ENCODE measurements at regions not wholly inside any gene's neighbourhood (a gene's known extent, or its start where the extent isn't known, plus 50 kb on each side); places are given as distances from the start of the nearest gene placed in this dataset.

GRCh38 chr4:104868533-104868932, 278.1 kb upstream of the TET2 start:
- no peaks in the 10 kb centered on the region for H3K9me3 ChIP-seq (ENCODE audit: control insufficient read depth in 1 of 2, low read length in 2 of 2)
- no peak overlapping the region for H3K27ac ChIP-seq (ENCODE audit: low read length)
- H3K27me3 ChIP-seq (ENCODE audit: low read depth, low read length), result no peaks in the 10 kb centered on the region
- H3K36me3 ChIP-seq (ENCODE audit: control insufficient read depth in 1 of 2, insufficient read depth in 2 of 2, low read length in 2 of 2), result no peaks in the 10 kb centered on the region
- H3K4me3 ChIP-seq (ENCODE audit: low read depth in 1 of 2, low read length in 2 of 2), result no peak overlapping the region
- no peaks in the 10 kb centered on the region for H3K4me1 ChIP-seq (ENCODE audit: control insufficient read depth in 1 of 2, insufficient read depth in 2 of 2, low read length in 2 of 2)

- H3K4me1 ChIP-seq (ENCODE audit: control insufficient read depth in 1 of 2, insufficient read depth in 2 of 2, low read length in 2 of 2), result no peaks in the 10 kb centered on the region
- no peak overlapping the region for H3K4me3 ChIP-seq (ENCODE audit: low read depth in 1 of 2, low read length in 2 of 2)
- H3K27me3 ChIP-seq (ENCODE audit: low read depth, low read length), result no peaks in the 10 kb centered on the region
- H3K9me3 ChIP-seq (ENCODE audit: control insufficient read depth in 1 of 2, low read length in 2 of 2), result no peaks in the 10 kb centered on the region
- no peak overlapping the region for H3K27ac ChIP-seq (ENCODE audit: low read length)
- H3K36me3 ChIP-seq (ENCODE audit: control insufficient read depth in 1 of 2, insufficient read depth in 2 of 2, low read length in 2 of 2), result no peaks in the 10 kb centered on the region
Measured at GRCh38 chr4:104868958-104869357, 277.7 kb upstream of the TET2 start.

DNA sequence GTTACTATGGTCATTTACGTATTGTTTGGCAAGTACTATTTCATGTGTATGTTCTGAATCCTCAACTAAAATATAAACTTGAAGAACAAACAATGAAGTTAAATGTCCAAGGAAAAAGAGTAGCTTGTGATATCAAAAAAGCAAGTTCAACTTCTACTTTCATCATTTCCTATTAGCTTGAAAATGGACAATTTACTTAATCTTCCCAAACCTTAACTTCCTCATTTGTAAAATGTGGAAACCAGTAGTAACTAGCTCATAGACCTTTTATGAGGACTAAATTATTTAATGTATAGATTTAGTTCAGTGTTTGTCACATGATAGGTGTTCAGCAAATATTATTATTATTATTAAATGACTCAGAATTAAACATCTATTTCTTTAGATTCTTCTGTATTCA, 276.8 kb upstream of the TET2 start:
- Histone ChIP-seq H3K27me3 (ENCODE audit: low read depth, low read length) (no peaks in the 10 kb centered on the region), H3K4me3 (ENCODE audit: low read depth in 1 of 2, low read length in 2 of 2) (no peak overlapping the region), H3K27ac (ENCODE audit: low read length) (no peak overlapping the region), H3K4me1 (ENCODE audit: control insufficient read depth in 1 of 2, insufficient read depth in 2 of 2, low read length in 2 of 2) (no peaks in the 10 kb centered on the region), H3K9me3 (ENCODE audit: control insufficient read depth in 1 of 2, low read length in 2 of 2) (no peaks in the 10 kb centered on the region), H3K36me3 (ENCODE audit: control insufficient read depth in 1 of 2, insufficient read depth in 2 of 2, low read length in 2 of 2) (no peaks in the 10 kb centered on the region)

DNA sequence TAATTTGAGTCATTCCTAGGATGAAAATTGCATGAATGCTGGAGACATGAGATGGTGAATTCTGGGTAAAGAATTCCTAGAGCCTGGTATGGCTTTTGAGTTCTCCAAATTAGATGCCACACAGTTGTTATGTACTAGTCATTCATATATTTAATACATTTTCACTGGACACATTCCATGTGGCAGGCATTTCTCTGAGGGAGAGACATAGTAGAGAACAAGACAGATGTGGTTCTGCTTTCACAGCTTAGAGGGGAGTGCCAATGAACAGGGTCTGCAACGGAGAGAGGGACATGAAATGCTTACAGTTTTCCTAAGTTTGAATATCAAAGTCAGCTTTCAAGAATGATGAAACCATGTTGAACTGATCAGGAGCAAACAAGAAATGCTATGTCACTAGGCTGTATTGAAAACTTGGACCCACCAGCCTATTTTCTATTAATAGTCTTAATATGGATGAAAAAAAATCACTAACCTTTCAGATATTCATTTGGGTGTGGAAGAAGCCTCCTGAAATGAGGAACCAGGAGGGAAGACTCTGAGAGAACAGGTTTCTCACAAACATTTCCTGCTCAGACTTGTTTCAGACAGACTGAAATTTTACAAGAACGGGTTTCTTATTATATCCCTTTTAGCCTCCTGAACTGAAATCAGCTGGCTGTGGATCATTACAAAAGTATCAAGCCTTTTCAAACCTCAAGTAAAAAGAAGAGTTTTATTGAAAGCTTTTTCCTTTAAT, 276.0 kb upstream of the TET2 start:
- Histone ChIP-seq H3K4me1 (ENCODE audit: control insufficient read depth in 1 of 2, insufficient read depth in 2 of 2, low read length in 2 of 2) (no peaks in the 10 kb centered on the region), H3K36me3 (ENCODE audit: control insufficient read depth in 1 of 2, insufficient read depth in 2 of 2, low read length in 2 of 2) (no peaks in the 10 kb centered on the region), H3K27me3 (ENCODE audit: low read depth, low read length) (no peaks in the 10 kb centered on the region), H3K27ac (ENCODE audit: low read length) (no peak overlapping the region), H3K9me3 (ENCODE audit: control insufficient read depth in 1 of 2, low read length in 2 of 2) (no peaks in the 10 kb centered on the region), H3K4me3 (ENCODE audit: low read depth in 1 of 2, low read length in 2 of 2) (no peak overlapping the region)

- H3K27ac ChIP-seq (ENCODE audit: low read length), result no peak overlapping the region
- H3K4me3 ChIP-seq (ENCODE audit: low read depth in 1 of 2, low read length in 2 of 2), result no peak overlapping the region
- H3K4me1 ChIP-seq (ENCODE audit: control insufficient read depth in 1 of 2, insufficient read depth in 2 of 2, low read length in 2 of 2), result no peaks in the 10 kb centered on the region
- no peaks in the 10 kb centered on the region for H3K27me3 ChIP-seq (ENCODE audit: low read depth, low read length)
- H3K36me3 ChIP-seq (ENCODE audit: control insufficient read depth in 1 of 2, insufficient read depth in 2 of 2, low read length in 2 of 2), result no peaks in the 10 kb centered on the region
- no peaks in the 10 kb centered on the region for H3K9me3 ChIP-seq (ENCODE audit: control insufficient read depth in 1 of 2, low read length in 2 of 2)
Measured at GRCh38 chr4:104878936-104879335, 267.7 kb upstream of the TET2 start.

DNA sequence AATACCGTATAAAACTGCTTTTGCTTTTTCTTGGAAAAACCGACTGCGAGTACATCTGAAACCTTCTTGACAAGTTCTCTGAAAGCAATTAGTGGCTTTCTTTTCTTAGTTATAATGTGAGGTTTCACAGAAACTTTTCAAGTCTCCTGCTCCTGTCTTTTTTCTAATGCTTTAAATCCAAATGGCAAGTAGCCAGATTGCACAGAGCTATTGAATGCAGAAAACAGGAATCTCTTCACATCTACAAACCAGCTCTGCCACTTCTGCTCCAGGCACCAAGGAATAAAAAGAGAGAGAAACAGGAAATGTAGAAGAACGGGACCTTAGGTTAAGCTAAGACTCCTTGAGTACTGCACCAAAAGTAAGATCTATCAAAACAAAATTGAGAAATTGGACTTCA, 267.3 kb upstream of the TET2 start:
- Histone ChIP-seq H3K4me3 (ENCODE audit: low read depth in 1 of 2, low read length in 2 of 2) (no peak overlapping the region), H3K9me3 (ENCODE audit: control insufficient read depth in 1 of 2, low read length in 2 of 2) (no peaks in the 10 kb centered on the region), H3K36me3 (ENCODE audit: control insufficient read depth in 1 of 2, insufficient read depth in 2 of 2, low read length in 2 of 2) (no peaks in the 10 kb centered on the region), H3K4me1 (ENCODE audit: control insufficient read depth in 1 of 2, insufficient read depth in 2 of 2, low read length in 2 of 2) (no peaks in the 10 kb centered on the region), H3K27me3 (ENCODE audit: low read depth, low read length) (no peaks in the 10 kb centered on the region), H3K27ac (ENCODE audit: low read length) (no peak overlapping the region)

DNA sequence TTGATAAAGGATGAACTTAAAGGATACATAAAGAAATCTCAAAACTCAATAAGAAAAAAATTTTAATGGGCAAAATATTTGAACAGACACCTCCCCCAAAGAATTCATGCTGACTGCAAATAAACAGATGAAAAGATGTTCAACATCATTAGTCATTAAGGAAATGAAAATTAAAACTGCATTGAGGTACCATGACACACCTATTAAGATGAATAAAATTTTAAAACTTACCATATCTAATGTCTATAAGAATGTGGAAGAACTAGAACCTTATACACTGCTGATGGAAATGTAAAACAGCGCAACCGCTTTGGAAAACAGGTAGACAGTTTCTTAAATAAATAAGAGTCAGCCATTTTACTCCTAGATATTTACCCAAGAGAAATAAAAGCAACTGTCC, 266.8 kb upstream of the TET2 start:
- H3K27ac ChIP-seq (ENCODE audit: low read length), result no peak overlapping the region
- H3K4me1 ChIP-seq (ENCODE audit: control insufficient read depth in 1 of 2, insufficient read depth in 2 of 2, low read length in 2 of 2), result no peaks in the 10 kb centered on the region
- H3K9me3 ChIP-seq (ENCODE audit: control insufficient read depth in 1 of 2, low read length in 2 of 2), result no peaks in the 10 kb centered on the region
- no peaks in the 10 kb centered on the region for H3K27me3 ChIP-seq (ENCODE audit: low read depth, low read length)
- H3K36me3 ChIP-seq (ENCODE audit: control insufficient read depth in 1 of 2, insufficient read depth in 2 of 2, low read length in 2 of 2), result no peaks in the 10 kb centered on the region
- H3K4me3 ChIP-seq (ENCODE audit: low read depth in 1 of 2, low read length in 2 of 2), result no peak overlapping the region

- Histone ChIP-seq H3K4me1 (ENCODE audit: control insufficient read depth in 1 of 2, insufficient read depth in 2 of 2, low read length in 2 of 2) (no peaks in the 10 kb centered on the region), H3K27ac (ENCODE audit: low read length) (no peak overlapping the region), H3K27me3 (ENCODE audit: low read depth, low read length) (no peaks in the 10 kb centered on the region), H3K36me3 (ENCODE audit: control insufficient read depth in 1 of 2, insufficient read depth in 2 of 2, low read length in 2 of 2) (no peaks in the 10 kb centered on the region), H3K9me3 (ENCODE audit: control insufficient read depth in 1 of 2, low read length in 2 of 2) (no peaks in the 10 kb centered on the region), H3K4me3 (ENCODE audit: low read depth in 1 of 2, low read length in 2 of 2) (no peak overlapping the region)
Measured at GRCh38 chr4:104881136-104881886, 265.4 kb upstream of the TET2 start.

GRCh38 chr4:104890598-104891275, 255.9 kb upstream of the TET2 start:
- Histone ChIP-seq H3K4me3 (ENCODE audit: low read depth in 1 of 2, low read length in 2 of 2) (no peak overlapping the region), H3K4me1 (ENCODE audit: control insufficient read depth in 1 of 2, insufficient read depth in 2 of 2, low read length in 2 of 2) (no peaks in the 10 kb centered on the region), H3K27me3 (ENCODE audit: low read depth, low read length) (no peaks in the 10 kb centered on the region), H3K9me3 (ENCODE audit: control insufficient read depth in 1 of 2, low read length in 2 of 2) (no peaks in the 10 kb centered on the region), H3K27ac (ENCODE audit: low read length) (no peak overlapping the region), H3K36me3 (ENCODE audit: control insufficient read depth in 1 of 2, insufficient read depth in 2 of 2, low read length in 2 of 2) (no peaks in the 10 kb centered on the region)

DNA sequence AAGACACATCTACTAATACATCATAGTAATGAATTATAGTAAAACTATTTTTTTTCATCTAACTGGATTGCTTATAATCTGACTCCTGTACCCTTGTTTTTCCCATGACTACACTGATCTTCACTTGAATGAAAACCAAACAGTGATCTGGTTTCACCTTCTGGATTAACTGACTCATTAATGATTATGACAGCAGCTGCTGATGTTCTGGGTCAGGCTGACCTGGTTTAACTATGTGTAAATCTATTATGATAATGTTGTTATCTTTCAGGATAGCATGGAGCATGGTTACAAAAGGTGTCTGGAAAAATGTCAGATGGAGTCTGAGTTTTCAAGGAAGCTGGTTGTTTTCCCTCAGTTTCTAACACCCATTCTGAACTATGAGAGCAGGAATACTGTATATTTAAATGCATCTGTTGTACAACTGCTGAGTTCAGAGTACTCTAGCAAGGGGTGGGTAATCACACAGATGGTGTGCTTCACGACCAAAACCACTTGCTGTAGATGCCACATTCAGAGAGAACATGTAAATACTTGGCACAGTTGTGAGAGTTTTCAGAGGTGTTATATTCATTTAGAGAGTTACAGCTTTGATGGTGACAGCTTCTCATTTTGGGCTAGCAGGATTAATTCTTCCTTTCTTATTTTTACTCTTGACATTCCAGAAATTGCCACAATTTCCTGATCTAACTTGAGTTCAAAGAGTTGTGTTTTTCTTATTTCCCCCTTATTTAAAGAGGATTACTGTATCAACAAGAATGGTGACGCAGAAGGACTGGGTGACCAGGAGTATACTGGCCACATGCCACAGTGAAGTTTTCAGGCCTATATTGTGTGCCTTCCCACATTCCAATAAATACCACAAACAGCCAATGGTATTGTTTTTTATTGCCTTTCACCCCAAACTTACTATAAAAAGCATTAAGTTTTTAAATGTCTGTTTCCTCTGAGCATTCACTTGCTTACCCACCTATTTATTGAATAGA, 249.7 kb upstream of the TET2 start:
- Histone ChIP-seq H3K4me3 (ENCODE audit: low read depth in 1 of 2, low read length in 2 of 2) (no peak overlapping the region), H3K36me3 (ENCODE audit: control insufficient read depth in 1 of 2, insufficient read depth in 2 of 2, low read length in 2 of 2) (no peaks in the 10 kb centered on the region), H3K4me1 (ENCODE audit: control insufficient read depth in 1 of 2, insufficient read depth in 2 of 2, low read length in 2 of 2) (no peaks in the 10 kb centered on the region), H3K27ac (ENCODE audit: low read length) (no peak overlapping the region), H3K9me3 (ENCODE audit: control insufficient read depth in 1 of 2, low read length in 2 of 2) (no peaks in the 10 kb centered on the region), H3K27me3 (ENCODE audit: low read depth, low read length) (no peaks in the 10 kb centered on the region)

- Histone ChIP-seq H3K4me1 (ENCODE audit: control insufficient read depth in 1 of 2, insufficient read depth in 2 of 2, low read length in 2 of 2) (no peaks in the 10 kb centered on the region), H3K36me3 (ENCODE audit: control insufficient read depth in 1 of 2, insufficient read depth in 2 of 2, low read length in 2 of 2) (no peaks in the 10 kb centered on the region), H3K27ac (ENCODE audit: low read length) (no peak overlapping the region), H3K27me3 (ENCODE audit: low read depth, low read length) (no peaks in the 10 kb centered on the region), H3K4me3 (ENCODE audit: low read depth in 1 of 2, low read length in 2 of 2) (no peak overlapping the region), H3K9me3 (ENCODE audit: control insufficient read depth in 1 of 2, low read length in 2 of 2) (no peaks in the 10 kb centered on the region)
Measured at GRCh38 chr4:104899863-104900262, 246.8 kb upstream of the TET2 start.
